ENCODE measurements at regions not wholly inside any gene's neighbourhood (a gene's known extent, or its start where the extent isn't known, plus 50 kb on each side); places are given as distances from the start of the nearest gene placed in this dataset.

DNA sequence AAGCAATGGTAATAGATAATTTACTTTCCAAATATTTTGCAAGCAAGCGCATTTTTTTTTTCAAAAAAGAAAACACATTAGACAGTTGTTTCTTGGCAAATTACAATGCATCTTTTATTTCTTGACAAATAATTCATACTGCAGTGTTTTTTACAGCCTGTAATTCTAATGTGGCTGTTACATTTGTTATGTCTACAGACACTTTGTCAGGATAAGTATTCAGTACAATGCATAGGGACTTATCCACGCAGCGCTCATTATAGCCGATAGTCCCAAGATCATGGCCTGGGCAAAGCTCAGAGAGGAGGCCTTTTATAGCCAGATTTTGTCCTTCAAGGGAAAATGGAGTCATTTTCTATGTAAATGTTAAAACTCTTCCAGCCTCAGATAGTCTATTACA, 123.0 kb upstream of the FANCL start:
- no peaks in the 10 kb centered on the region for H3K4me1 ChIP-seq (ENCODE audit: control insufficient read depth, insufficient read depth, low read length)
- TF ChIP-seq SIN3A (IDR thresholded peaks at IDR 0.05; ENCODE audit: borderline replicate concordance, insufficient read depth, low read depth, low read length) = no peak
- TF ChIP-seq, protein P1, sequence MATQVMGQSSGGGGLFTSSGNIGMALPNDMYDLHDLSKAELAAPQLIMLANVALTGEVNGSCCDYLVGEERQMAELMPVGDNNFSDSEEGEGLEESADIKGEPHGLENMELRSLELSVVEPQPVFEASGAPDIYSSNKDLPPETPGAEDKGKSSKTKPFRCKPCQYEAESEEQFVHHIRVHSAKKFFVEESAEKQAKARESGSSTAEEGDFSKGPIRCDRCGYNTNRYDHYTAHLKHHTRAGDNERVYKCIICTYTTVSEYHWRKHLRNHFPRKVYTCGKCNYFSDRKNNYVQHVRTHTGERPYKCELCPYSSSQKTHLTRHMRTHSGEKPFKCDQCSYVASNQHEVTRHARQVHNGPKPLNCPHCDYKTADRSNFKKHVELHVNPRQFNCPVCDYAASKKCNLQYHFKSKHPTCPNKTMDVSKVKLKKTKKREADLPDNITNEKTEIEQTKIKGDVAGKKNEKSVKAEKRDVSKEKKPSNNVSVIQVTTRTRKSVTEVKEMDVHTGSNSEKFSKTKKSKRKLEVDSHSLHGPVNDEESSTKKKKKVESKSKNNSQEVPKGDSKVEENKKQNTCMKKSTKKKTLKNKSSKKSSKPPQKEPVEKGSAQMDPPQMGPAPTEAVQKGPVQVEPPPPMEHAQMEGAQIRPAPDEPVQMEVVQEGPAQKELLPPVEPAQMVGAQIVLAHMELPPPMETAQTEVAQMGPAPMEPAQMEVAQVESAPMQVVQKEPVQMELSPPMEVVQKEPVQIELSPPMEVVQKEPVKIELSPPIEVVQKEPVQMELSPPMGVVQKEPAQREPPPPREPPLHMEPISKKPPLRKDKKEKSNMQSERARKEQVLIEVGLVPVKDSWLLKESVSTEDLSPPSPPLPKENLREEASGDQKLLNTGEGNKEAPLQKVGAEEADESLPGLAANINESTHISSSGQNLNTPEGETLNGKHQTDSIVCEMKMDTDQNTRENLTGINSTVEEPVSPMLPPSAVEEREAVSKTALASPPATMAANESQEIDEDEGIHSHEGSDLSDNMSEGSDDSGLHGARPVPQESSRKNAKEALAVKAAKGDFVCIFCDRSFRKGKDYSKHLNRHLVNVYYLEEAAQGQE (IDR thresholded peaks at IDR 0.05; ENCODE audit: insufficient read depth in 1 of 2, low read depth in 2 of 2, low read length in 1 of 2) = no peak
- TF ChIP-seq TCF7L2 (IDR thresholded peaks at IDR 0.05; ENCODE audit: low read depth, low read length) = no peak
- TF ChIP-seq, protein P2, sequence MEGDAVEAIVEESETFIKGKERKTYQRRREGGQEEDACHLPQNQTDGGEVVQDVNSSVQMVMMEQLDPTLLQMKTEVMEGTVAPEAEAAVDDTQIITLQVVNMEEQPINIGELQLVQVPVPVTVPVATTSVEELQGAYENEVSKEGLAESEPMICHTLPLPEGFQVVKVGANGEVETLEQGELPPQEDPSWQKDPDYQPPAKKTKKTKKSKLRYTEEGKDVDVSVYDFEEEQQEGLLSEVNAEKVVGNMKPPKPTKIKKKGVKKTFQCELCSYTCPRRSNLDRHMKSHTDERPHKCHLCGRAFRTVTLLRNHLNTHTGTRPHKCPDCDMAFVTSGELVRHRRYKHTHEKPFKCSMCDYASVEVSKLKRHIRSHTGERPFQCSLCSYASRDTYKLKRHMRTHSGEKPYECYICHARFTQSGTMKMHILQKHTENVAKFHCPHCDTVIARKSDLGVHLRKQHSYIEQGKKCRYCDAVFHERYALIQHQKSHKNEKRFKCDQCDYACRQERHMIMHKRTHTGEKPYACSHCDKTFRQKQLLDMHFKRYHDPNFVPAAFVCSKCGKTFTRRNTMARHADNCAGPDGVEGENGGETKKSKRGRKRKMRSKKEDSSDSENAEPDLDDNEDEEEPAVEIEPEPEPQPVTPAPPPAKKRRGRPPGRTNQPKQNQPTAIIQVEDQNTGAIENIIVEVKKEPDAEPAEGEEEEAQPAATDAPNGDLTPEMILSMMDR (IDR thresholded peaks at IDR 0.05) = no peak
- no peak for TF ChIP-seq POLR2AphosphoS5 (IDR thresholded peaks at IDR 0.05; ENCODE audit: low read depth, low read length)
- no peak overlapping the region for H3K4me3 ChIP-seq (ENCODE audit: low read depth in 2 of 2, low read length in 2 of 2)
- no peak overlapping the region for H3K27ac ChIP-seq (ENCODE audit: low read length)
- no peak for ATAC-seq
- H3K9me3 ChIP-seq (ENCODE audit: control insufficient read depth, insufficient read depth, low read depth, low read length) = no peaks in the 10 kb centered on the region
- H3K36me3 ChIP-seq (ENCODE audit: control insufficient read depth, insufficient read depth, low read length) = no peaks in the 10 kb centered on the region
- no peak for DNase-seq (ENCODE audit: low read depth, low spot score)
- in situ Hi-C loops (cut with HindIII; ENCODE audit: low pct_unique_long_range_greater_than_20kb, low sequenced_read_pairs) (no loop called here), intact Hi-C loops (cut with micrococcal nuclease; ENCODE audit: unreplicated experiment) (no loop called here)
- ChIA-PET CTCF (no interaction called here), POLR2A (interaction anchor here (0.6 kb wide), 1 partner anchor 400 kb away, joined by 4 read pairs; no protein-coding TSS in a partner anchor)
- no peaks in the 10 kb centered on the region for H3K27me3 ChIP-seq (ENCODE audit: control insufficient read depth, insufficient read depth, low read length)
- no TSS peak for BruUV-seq (replicated peaks)

DNA sequence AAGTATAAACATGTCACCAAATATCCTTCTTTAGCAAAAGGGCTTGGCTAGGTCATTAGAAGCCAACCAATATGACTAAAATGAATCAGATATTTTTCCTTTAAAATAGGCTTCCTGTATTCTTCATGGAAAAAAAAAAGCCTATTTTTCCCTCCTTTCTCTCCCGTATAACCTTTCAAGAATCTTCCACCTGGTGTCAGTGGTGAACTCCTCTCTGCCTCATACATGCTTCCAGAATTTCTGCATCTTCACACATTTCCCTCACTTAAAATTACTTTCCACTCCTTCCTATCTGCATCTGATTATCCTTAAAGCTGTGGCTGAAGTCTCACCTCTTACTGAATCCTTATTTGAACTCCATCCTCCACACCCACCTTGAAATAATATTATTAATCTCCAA, 116.9 kb upstream of the FANCL start:
- TF ChIP-seq SIN3A (IDR thresholded peaks at IDR 0.05; ENCODE audit: borderline replicate concordance, insufficient read depth, low read depth, low read length) (no peak), POLR2AphosphoS5 (IDR thresholded peaks at IDR 0.05; ENCODE audit: low read depth, low read length) (no peak), TCF7L2 (IDR thresholded peaks at IDR 0.05; ENCODE audit: low read depth, low read length) (no peak)
- TF ChIP-seq, protein P1 (IDR thresholded peaks at IDR 0.05; ENCODE audit: insufficient read depth in 1 of 2, low read depth in 2 of 2, low read length in 1 of 2) = no peak
- TF ChIP-seq, protein P2 (IDR thresholded peaks at IDR 0.05) = no peak
- CTCF ChIA-PET = interaction anchor here (0.7 kb wide), 1 partner anchor 13 kb away, joined by 3 read pairs; no protein-coding TSS in a partner anchor
- H3K9me3 ChIP-seq (ENCODE audit: control insufficient read depth, insufficient read depth, low read depth, low read length) = no peaks in the 10 kb centered on the region
- no peaks in the 10 kb centered on the region for H3K4me1 ChIP-seq (ENCODE audit: control insufficient read depth, insufficient read depth, low read length)
- no peak for DNase-seq (ENCODE audit: low read depth, low spot score)
- no peak for ATAC-seq
- no peaks in the 10 kb centered on the region for H3K27me3 ChIP-seq (ENCODE audit: control insufficient read depth, insufficient read depth, low read length)
- in situ Hi-C loops (cut with HindIII; ENCODE audit: low pct_unique_long_range_greater_than_20kb, low sequenced_read_pairs) (no loop called here), intact Hi-C loops (cut with micrococcal nuclease; ENCODE audit: unreplicated experiment) (no loop called here)
- no peak overlapping the region for H3K27ac ChIP-seq (ENCODE audit: low read length)
- no TSS peak for BruUV-seq (replicated peaks)
- POLR2A ChIA-PET = no interaction called here
- H3K4me3 ChIP-seq (ENCODE audit: low read depth in 2 of 2, low read length in 2 of 2) = no peak overlapping the region
- no peaks in the 10 kb centered on the region for H3K36me3 ChIP-seq (ENCODE audit: control insufficient read depth, insufficient read depth, low read length)
